Activated CD8-positive, alpha-beta T cell treated with anti-CD3 and anti-CD28 coated beads, Interleukin-2, amount 10 ng/mL, durations not matched to agents 7 days and 5 days (primary cell): ENCODE measurements at regions not wholly inside any gene's neighbourhood (a gene's known extent, or its start where the extent isn't known, plus 50 kb on each side); places are given as distances from the start of the nearest gene placed in this dataset.

ENCODE experiments used
- ATAC-seq: fragments of 150-1000 bp; cut with Tn5 transposase; one replicate; pipeline ENCODE4 v1.10.0; 2021; ENCODE audit warnings: moderate library complexity
- CTCF ChIA-PET: fragments of 350-600 bp; sonication (Branson Sonifier 250); formaldehyde crosslinking; loops from one replicate; lab custom pipeline; 2021; ENCODE audit warnings: antibody characterized with exemption; lab: Charles Lee
- POLR2A ChIA-PET: fragments of 350-600 bp; sonication (Branson Sonifier 250); formaldehyde crosslinking; loops from one replicate; lab custom pipeline; 2021; ENCODE audit warnings: antibody characterized with exemption; lab: Charles Lee
- DNase-seq: peaks from one replicate; pipeline ENCODE4 v3.0.0-alpha.2; 2020
- H3K27ac Mint-ChIP-seq: one replicate; pipeline ENCODE4 v1.8.0; 2021; ENCODE audit warnings: mild to moderate bottlenecking, mixed read lengths
- H3K27me3 Mint-ChIP-seq: one replicate; pipeline ENCODE4 v1.8.0; 2021; ENCODE audit warnings: low read depth, mixed read lengths
- H3K36me3 Mint-ChIP-seq: one replicate; pipeline ENCODE4 v1.8.0; 2021; ENCODE audit warnings: low read depth, mixed read lengths
- H3K4me1 Mint-ChIP-seq: one replicate; pipeline ENCODE4 v1.8.0; 2021; ENCODE audit warnings: low read depth, mixed read lengths
- H3K4me3 Mint-ChIP-seq: one replicate; pipeline ENCODE4 v1.8.0; 2021; ENCODE audit warnings: mild to moderate bottlenecking, mixed read lengths
- H3K9me3 Mint-ChIP-seq: one replicate; pipeline ENCODE4 v1.8.0; 2022; ENCODE audit warnings: mixed read lengths; ENCODE audit not compliant: insufficient read depth

- POLR2A ChIA-PET: no interaction called here
- Mint-ChIP-seq H3K9me3 (no peaks in the 10 kb centered on the region), H3K27ac (no peak overlapping the region), H3K4me3 (no peak overlapping the region), H3K27me3 (no peaks in the 10 kb centered on the region), H3K4me1 (no peaks in the 10 kb centered on the region), H3K36me3 (no peaks in the 10 kb centered on the region)
- ATAC-seq (no peak), DNase-seq (no peak)
- CTCF ChIA-PET: no interaction called here
These were observed 65.7 kb downstream of the SLITRK5 start for GRCh38 chr13:87736849-87737385.

GRCh38 chr13:87754097-87754496 is 82.9 kb downstream of the SLITRK5 start:
- ATAC-seq (no peak), DNase-seq (no peak)
- POLR2A ChIA-PET: no interaction called here
- H3K4me1 Mint-ChIP-seq: no peaks in the 10 kb centered on the region
- CTCF ChIA-PET: no interaction called here
- no peaks in the 10 kb centered on the region for H3K27me3 Mint-ChIP-seq
- no peak overlapping the region for H3K4me3 Mint-ChIP-seq
- H3K27ac Mint-ChIP-seq: no peak overlapping the region
- H3K9me3 Mint-ChIP-seq: peaks cover 3% of the 10 kb centered on the region
- H3K36me3 Mint-ChIP-seq: no peaks in the 10 kb centered on the region

- Mint-ChIP-seq H3K36me3 (no peaks in the 10 kb centered on the region), H3K4me3 (no peak overlapping the region), H3K4me1 (no peaks in the 10 kb centered on the region), H3K27ac (no peak overlapping the region), H3K27me3 (no peaks in the 10 kb centered on the region), H3K9me3 (no peaks in the 10 kb centered on the region)
- POLR2A ChIA-PET: no interaction called here
- ATAC-seq: no peak
- no peak for DNase-seq
- CTCF ChIA-PET: no interaction called here
These were observed 98.3 kb downstream of the SLITRK5 start for GRCh38 chr13:87769445-87769844.

- H3K9me3 Mint-ChIP-seq: no peaks in the 10 kb centered on the region
- ChIA-PET CTCF (no interaction called here), POLR2A (no interaction called here)
- no peak overlapping the region for H3K27ac Mint-ChIP-seq
- ATAC-seq (no peak), DNase-seq (no peak)
- no peaks in the 10 kb centered on the region for H3K36me3 Mint-ChIP-seq
- H3K4me3 Mint-ChIP-seq: no peak overlapping the region
- H3K27me3 Mint-ChIP-seq: no peaks in the 10 kb centered on the region
- H3K4me1 Mint-ChIP-seq: no peaks in the 10 kb centered on the region
These were observed 106.2 kb downstream of the SLITRK5 start for GRCh38 chr13:87777387-87777786.

GRCh38 chr13:87778128-87778527 is 107.0 kb downstream of the SLITRK5 start:
- DNase-seq (no peak), ATAC-seq (no peak)
- no peaks in the 10 kb centered on the region for H3K36me3 Mint-ChIP-seq
- H3K9me3 Mint-ChIP-seq: no peaks in the 10 kb centered on the region
- H3K27ac Mint-ChIP-seq: no peak overlapping the region
- no peaks in the 10 kb centered on the region for H3K27me3 Mint-ChIP-seq
- H3K4me1 Mint-ChIP-seq: no peaks in the 10 kb centered on the region
- POLR2A ChIA-PET: no interaction called here
- CTCF ChIA-PET: no interaction called here
- H3K4me3 Mint-ChIP-seq: no peak overlapping the region

GRCh38 chr13:87779426-87779825 is 108.3 kb downstream of the SLITRK5 start:
- no peak for DNase-seq
- Mint-ChIP-seq H3K9me3 (no peaks in the 10 kb centered on the region), H3K4me1 (no peaks in the 10 kb centered on the region), H3K27me3 (no peaks in the 10 kb centered on the region), H3K36me3 (no peaks in the 10 kb centered on the region), H3K27ac (no peak overlapping the region), H3K4me3 (no peak overlapping the region)
- ATAC-seq: no peak
- CTCF ChIA-PET: no interaction called here
- POLR2A ChIA-PET: no interaction called here

GRCh38 chr13:87783366-87783765 is 112.2 kb downstream of the SLITRK5 start:
- H3K4me1 Mint-ChIP-seq: no peaks in the 10 kb centered on the region
- H3K27me3 Mint-ChIP-seq: no peaks in the 10 kb centered on the region
- ATAC-seq (no peak), DNase-seq (no peak)
- H3K4me3 Mint-ChIP-seq: no peak overlapping the region
- H3K27ac Mint-ChIP-seq: no peak overlapping the region
- no peaks in the 10 kb centered on the region for H3K36me3 Mint-ChIP-seq
- H3K9me3 Mint-ChIP-seq: no peaks in the 10 kb centered on the region
- CTCF ChIA-PET: no interaction called here
- POLR2A ChIA-PET: no interaction called here

- no peaks in the 10 kb centered on the region for H3K9me3 Mint-ChIP-seq
- CTCF ChIA-PET: no interaction called here
- H3K4me3 Mint-ChIP-seq: no peak overlapping the region
- DNase-seq: no peak
- H3K27ac Mint-ChIP-seq: no peak overlapping the region
- POLR2A ChIA-PET: no interaction called here
- no peak for ATAC-seq
- H3K27me3 Mint-ChIP-seq: no peaks in the 10 kb centered on the region
- H3K4me1 Mint-ChIP-seq: no peaks in the 10 kb centered on the region
- H3K36me3 Mint-ChIP-seq: no peaks in the 10 kb centered on the region
These were observed 117.2 kb downstream of the SLITRK5 start for GRCh38 chr13:87788363-87788762.

- H3K4me3 Mint-ChIP-seq: no peak overlapping the region
- DNase-seq (no peak), ATAC-seq (no peak)
- H3K36me3 Mint-ChIP-seq: no peaks in the 10 kb centered on the region
- H3K9me3 Mint-ChIP-seq: no peaks in the 10 kb centered on the region
- ChIA-PET POLR2A (no interaction called here), CTCF (no interaction called here)
- H3K27ac Mint-ChIP-seq: no peak overlapping the region
- no peaks in the 10 kb centered on the region for H3K27me3 Mint-ChIP-seq
- H3K4me1 Mint-ChIP-seq: no peaks in the 10 kb centered on the region
These were observed 121.7 kb downstream of the SLITRK5 start for GRCh38 chr13:87792878-87793277.

- no peaks in the 10 kb centered on the region for H3K4me1 Mint-ChIP-seq
- H3K9me3 Mint-ChIP-seq: no peaks in the 10 kb centered on the region
- no peak overlapping the region for H3K27ac Mint-ChIP-seq
- ChIA-PET POLR2A (no interaction called here), CTCF (no interaction called here)
- H3K36me3 Mint-ChIP-seq: no peaks in the 10 kb centered on the region
- no peak overlapping the region for H3K4me3 Mint-ChIP-seq
- ATAC-seq (no peak), DNase-seq (no peak)
- no peaks in the 10 kb centered on the region for H3K27me3 Mint-ChIP-seq
These were observed 127.4 kb downstream of the SLITRK5 start for GRCh38 chr13:87798536-87798935.

- Mint-ChIP-seq H3K27me3 (no peaks in the 10 kb centered on the region), H3K27ac (no peak overlapping the region), H3K36me3 (no peaks in the 10 kb centered on the region), H3K9me3 (no peaks in the 10 kb centered on the region), H3K4me3 (no peak overlapping the region), H3K4me1 (no peaks in the 10 kb centered on the region)
- ChIA-PET CTCF (no interaction called here), POLR2A (no interaction called here)
- DNase-seq (no peak), ATAC-seq (no peak)
These were observed 139.2 kb downstream of the SLITRK5 start for GRCh38 chr13:87810391-87810801.

- Mint-ChIP-seq H3K27me3 (no peaks in the 10 kb centered on the region), H3K36me3 (no peaks in the 10 kb centered on the region), H3K27ac (no peak overlapping the region), H3K9me3 (no peaks in the 10 kb centered on the region), H3K4me3 (no peak overlapping the region), H3K4me1 (no peaks in the 10 kb centered on the region)
- ATAC-seq: no peak
- no peak for DNase-seq
- POLR2A ChIA-PET: no interaction called here
- CTCF ChIA-PET: no interaction called here
These were observed 139.8 kb downstream of the SLITRK5 start for GRCh38 chr13:87810920-87811344.

GRCh38 chr13:87814403-87814802 is 143.2 kb downstream of the SLITRK5 start:
- DNase-seq (no peak), ATAC-seq (no peak)
- Mint-ChIP-seq H3K27ac (no peak overlapping the region), H3K4me1 (no peaks in the 10 kb centered on the region), H3K4me3 (no peak overlapping the region), H3K36me3 (no peaks in the 10 kb centered on the region), H3K9me3 (peaks cover 3% of the 10 kb centered on the region), H3K27me3 (no peaks in the 10 kb centered on the region)
- CTCF ChIA-PET: no interaction called here
- POLR2A ChIA-PET: no interaction called here
